GM18870 (cell line): ENCODE measurements at regions not wholly inside any gene's neighbourhood (a gene's known extent, or its start where the extent isn't known, plus 50 kb on each side); places are given as distances from the start of the nearest gene placed in this dataset.
"Not testable (repeated sequence)": the region's sequence is repeated elsewhere in the genome, so short reads cannot be mapped to it uniquely, and the experiment has no call there.

Experiments used
- ATAC-seq: cut with Tn5 transposase; IDR thresholded peaks from one replicate; pipeline ENCODE4 v1.9.1; 2021; ENCODE audit warnings: moderate library complexity; ENCODE audit not compliant: unreplicated experiment

DNA sequence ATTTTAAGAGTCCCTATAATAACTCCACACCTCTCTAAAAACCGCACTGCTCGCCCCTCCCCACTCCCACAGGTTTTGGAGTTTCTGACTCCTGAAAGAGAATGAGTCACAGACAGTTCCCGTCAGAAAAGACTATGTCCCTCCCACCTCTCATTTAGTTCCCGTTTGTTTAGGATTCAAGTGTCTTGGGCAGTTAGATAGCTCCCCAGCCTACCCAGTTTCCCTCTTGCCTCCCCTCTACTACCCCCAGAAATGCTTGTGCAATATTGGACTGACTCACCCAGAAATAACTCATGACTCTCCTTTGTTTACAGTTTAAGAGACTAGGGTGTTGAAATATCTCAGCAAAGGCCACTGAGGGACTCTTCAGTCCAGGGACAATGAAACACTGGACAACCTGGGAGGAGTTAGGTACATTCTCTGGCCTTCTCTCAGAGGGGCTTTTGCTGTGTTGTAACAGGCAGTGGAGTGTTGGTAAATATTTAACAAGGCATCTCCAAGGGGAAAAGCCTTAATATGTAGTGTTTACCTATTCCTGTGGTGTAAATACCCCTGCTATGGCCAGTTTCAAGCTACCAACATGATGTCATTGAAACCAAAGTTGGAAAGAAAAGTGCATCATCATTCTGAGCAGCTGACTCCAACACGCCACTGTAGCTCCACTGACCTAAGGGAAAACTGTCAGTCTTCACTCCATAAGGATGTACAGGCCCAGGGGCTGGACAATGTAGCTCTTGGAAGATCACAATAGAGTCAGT lies 96.1 kb upstream of the CHD2 start:
- ATAC-seq, result peak; percentile 41

DNA sequence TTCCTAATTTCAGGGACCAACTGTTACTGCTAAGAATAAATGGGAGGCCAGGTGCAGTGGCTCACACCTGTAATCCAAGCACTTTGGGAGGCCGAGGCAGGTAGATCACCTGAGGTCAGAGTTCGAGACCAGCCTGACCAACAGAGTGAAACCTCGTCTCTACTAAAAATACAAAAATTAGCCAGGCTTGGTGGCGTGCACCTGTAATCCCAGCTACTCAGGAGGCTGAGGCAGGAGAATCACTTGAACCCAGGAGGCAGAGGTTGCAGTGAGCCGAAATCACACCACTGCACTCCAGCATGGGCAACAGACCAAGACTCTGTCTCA lies 95.6 kb upstream of the CHD2 start:
- ATAC-seq, result not testable (repeated sequence)

DNA sequence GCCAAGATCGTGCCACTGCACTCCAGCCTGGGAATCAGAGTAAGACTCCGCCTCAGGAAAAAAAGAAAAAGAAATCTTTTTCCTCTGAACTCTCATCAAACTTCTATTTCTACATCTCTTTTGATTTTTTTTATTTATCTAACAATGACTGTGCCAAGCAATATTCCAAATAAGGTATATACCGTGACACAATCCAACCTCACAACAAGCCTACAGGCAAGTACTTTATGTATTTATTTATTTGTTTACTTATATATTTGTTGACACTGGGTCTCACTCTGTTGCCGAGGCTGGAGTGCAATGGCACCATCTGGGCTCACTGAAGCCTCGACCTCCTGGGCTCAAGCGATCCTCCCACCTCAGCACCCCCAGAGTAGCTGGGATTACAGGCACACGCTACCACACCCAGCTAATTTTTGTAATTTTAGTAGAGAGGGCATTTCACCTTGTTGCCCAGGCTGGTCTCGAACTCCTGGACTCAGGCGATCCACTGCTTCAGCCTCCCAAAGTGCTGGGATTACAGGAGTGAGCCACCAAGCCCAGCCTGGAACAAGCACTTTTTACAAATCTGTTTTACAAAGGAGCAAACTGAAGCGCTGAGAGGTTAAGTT lies 94.9 kb upstream of the CHD2 start:
- no peak for ATAC-seq

DNA sequence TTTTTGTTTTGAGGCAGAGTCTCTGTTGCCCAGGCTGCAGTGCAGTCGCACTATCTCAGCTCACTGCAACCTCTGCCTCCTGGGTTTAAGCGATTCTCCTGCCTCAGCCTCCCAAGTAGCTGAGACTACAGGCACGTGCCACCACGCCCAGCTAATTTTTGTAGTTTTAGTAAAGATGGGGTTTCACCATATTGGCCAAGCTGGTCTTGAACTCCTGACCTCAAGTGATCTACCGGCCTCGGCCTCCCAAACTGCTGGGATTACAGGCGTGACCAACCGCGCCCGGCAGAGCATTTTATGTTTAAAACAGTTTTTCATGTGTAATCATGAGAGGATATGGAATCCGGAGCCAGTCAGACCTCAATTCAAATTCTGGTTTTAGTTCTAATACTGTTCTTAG lies 94.0 kb upstream of the CHD2 start:
- not testable (repeated sequence) for ATAC-seq

DNA sequence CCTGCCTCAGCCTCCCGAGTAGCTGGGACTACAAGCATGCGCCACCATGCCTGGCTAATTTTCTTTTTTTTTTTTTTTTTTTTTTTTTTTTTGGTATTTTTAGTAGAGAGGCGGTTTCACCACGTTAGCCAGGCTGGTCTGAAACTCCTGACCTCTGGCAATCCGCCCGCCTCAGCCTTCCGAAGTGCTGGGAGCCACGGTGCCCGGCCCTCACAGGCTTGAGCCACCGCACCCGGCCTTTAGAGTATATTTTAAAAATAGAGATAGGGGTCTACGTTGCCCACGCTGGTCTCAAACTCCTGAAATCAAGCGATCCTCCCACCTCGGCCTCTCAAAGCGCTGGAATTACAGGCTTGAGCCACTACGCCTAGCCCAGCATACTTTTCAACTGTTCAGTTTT lies 93.4 kb upstream of the CHD2 start:
- ATAC-seq, result no peak

DNA sequence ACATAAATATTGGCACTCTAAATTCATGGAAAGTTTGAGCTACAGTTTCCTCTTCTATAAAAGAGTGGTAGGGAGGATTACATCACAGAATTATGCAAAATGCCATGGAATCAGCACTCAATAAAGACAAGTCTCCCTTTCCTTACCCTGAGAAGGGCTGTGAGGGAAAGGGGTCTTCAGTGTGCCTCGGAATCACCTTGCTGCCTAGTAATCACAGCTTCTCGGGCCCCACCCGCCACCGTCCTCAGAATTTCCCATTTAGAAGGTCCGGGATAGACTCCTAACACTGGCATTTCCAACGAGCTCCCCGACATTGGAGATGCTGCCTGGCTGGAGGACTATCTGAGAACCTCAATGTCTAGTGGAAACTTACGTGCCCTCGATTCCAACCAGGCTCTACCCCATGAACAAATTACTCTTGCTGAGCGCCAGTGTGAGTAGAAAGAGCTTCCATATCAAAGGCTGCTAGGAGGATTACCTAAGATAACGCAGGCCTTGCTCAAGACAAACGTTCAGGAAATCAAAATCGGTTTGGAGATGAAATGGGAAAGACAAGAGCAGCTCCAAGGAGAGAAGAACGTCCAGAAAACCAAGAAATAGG lies 92.1 kb upstream of the CHD2 start:
- ATAC-seq, result no peak

DNA sequence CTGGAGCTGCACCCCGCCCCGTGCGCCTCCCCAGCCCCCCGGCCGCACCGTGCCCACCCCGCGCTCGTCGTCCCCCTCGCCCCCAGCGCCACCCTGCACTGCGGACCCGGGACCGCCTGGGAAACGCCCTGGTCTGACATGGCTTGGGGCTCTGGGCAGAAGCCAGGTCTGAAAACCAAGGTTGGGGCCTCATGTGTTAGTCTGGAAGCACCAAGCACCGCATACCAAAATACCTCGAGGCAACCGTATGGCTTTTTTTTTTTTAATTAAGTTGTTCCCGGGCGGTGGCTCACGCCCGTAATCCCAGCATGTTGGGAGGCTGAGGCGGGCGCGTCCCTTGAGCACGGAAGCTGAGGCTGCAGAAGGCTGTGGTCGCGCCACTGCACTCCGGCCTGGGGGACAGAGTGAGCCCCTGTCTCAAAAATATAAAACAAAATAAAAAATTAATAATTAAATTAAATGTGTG lies 91.5 kb upstream of the CHD2 start:
- ATAC-seq, result peak; percentile 9

DNA sequence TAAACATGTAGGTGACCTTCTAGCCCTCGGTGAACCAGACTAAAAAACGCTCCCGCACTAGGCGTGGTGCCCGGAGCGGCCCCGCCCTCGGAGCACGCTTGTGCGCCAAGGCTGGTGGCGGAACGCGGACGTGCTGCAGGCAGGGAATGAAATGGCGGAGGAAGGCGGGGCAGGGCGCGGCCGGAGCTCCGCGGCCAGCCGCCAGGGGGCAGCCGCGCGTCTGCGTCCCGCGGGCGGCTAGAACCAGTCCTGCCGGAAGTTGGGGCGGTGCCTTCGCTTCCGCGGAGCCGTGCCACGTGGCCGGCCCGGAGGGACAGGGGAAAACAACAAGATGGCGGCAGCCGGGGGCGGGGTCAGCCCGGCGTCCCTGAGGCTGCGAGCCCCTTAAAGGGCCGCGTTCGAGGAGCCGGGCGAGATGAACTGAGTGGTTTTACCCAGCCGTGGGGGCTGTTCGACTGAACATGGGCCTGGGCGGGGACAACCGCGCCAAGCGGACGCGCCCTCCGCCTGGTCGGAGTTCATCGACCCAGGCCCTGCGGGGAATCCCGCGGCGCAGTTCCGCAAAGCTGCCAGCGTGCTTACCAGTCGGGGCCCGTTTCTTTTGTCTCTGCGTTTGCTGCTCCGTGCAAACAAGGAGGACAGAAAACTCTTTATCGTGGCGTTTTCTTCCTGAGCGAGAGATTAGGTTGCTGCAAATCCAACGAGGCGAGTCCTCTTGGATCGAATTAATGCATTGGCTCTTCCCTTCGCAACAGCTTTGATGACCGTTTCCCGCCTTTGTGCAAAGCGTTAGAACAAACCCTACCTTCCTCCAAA lies 90.9 kb upstream of the CHD2 start:
- ATAC-seq, result peak; percentile 73

DNA sequence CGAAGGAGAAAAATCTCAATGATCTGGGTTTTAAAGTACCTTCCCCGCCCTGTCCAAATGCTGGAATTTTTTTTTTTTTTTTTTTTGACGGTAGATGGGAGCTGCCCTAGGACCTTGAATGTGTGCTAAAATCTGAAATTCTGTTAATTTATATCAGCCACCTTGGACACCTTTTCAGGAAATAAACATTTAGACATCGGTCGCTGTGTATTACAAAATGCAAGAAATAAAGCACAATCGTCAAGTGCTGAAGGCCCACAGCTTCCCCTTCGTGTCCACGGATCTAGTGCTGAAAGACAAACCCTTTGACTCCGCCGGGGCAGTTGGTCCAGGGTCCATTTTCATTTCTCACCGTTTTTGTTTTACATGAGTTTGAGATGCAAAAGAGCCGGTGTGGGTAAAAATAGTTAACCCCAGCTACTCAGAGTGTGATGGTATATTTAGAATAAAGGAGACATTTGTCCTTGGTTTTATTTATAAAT lies 90.2 kb upstream of the CHD2 start:
- no peak for ATAC-seq

DNA sequence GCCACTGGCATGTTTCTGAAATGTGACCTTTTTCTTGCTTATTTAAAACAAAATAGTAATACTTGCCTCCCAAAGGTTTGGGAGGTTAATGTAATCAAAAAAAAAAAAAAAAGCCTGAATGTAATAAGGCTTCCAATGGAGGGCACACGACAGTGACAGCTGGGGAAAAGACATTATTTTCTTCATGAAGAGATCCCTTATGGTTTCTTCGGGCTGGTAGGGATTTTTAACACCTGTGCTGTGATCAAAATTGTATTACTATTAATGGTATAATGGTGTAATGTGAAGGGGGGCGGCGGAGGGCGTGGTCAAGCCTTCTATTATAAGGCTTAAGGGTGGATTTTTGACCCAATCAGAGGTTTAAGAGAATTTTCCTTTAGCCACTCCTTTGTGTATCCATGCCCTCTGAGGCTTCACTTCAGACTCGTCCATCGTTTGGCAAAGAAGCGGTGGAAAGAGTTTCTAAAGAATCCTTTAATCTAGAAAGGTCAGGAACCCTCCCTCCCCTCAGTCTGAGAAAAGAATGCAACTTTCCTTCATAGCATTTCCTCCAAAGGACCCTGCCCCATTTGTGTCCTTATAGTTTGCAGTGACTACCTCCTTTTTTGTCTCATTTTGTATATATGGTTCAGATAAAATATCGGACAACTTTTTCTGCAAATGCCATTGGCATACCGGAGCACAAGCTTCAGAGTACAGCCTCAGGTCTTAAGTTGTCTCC lies 89.5 kb upstream of the CHD2 start:
- ATAC-seq, result no peak

DNA sequence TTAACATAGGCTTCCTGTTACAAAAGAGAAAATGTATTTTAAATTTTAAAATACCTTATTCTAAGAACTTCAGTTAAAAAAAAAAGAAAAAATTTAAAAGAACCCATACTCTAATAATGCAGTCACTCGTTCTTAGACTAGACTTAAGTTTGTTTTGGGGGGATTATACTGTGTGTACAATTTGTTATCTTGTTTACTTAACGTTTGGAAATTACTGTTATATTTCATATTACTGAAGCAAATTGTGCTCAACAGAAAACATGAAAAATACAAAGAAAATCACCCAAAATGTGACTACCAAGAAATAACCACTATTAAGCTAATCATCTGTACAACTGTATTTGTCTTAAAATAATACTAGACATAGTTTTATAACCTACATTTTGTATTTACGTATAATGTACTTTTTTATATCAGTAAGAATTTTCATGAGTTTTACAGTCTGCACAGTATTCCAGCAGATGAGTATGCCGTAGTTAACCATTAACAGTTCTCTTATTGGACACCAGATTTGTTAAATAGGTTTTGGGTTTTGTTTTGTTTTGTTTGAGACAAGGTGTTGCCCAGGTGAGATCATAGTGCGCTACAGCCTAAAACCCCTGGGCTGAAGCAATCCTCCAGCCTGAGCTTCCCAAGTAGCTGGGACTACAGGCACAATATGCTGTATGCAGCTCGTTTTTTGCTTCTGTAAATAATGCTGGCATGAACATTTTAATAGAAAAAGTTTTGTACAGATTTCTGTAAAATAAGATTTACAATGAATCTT lies 88.8 kb upstream of the CHD2 start:
- no peak for ATAC-seq

DNA sequence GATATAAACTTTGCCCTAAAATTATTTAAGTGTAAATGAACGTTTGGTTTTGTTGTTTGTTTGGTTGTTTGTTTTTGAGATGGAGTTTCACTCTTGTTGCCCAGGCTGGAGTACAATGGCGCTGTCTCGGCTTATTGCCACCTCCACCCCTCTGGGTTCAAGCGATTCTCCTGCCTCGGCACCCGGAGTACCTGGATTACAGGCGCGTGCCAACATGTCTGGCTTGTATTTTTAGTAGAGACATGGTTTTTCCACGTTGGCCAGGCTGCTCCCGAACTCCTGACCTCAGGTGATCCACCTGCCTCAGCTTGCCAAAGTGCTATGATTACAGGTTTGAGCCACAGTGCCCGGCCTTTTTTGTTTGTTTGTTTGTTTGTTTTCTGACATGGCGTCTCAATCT lies 87.9 kb upstream of the CHD2 start:
- ATAC-seq, result no peak

DNA sequence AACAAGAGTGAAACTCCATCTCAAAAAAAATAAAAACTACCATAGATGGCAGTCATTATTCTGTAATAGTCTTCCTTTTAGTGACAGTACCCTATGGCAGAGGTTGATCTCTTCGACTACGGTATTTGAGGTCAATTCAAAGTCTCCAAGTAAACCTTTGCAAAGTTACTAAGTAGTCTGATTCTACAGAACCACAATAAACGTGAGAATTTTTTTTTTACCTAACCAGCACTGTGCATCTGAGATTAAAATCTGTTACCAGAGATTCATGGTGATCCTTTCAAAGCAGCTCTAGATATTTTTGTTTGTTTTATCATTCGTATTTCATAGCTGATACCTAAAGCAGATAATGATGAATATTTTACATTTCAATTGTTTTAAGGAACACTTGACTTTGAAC lies 86.6 kb upstream of the CHD2 start:
- ATAC-seq, result no peak

DNA sequence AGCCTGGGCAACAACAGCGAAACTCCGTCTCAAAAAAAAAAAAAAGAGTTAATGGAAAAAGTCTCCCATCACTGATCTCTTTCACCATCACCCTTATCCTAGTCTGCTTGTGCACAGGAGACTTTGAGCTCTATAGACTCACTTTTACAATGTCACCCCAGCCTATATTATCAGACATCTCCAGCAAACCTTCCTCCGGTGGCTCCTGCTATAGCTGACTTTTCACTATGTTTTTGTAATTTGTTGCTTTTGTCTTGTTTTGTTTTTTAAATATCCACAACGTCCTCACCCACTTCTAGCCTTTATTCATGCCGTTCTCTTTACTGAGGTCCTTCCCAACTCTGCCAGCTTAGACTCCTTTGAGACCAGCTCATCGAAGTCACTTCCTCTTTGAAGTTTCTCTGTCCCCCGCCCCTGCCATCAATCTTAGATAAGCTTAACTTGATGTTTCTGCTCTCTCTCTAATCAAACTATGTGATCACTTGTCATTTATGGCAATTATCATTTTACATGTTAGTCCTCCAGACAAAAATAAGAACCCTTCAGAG lies 82.7 kb upstream of the CHD2 start:
- ATAC-seq, result no peak

DNA sequence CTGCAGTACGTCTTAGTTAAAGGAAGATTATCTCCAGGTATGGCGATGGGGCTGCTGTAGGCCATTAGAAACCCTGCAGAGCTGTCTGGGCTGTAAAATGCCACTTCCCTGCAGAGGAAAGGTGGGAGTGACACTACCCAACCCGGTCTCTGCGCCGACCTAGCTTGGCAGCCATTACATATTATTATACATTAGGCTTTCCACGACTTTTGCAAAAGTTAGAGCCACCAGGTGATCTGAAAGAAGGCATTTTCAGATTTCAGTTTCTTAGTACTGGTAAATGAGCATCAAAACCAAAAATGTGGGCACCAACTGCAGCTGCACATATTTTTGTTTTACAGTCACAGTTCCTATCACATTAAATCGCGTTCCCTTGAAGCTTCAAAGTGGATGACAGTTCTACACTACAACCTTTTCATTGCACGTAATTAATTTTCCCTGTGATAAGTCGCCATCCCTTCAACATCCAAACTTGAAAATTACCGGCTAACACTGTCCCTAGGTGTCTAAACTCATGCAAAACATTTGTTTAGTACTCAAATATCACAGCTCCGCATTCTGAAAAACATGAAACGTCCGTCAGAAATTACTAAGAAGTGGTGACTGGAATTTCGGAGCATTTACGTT lies 81.4 kb upstream of the CHD2 start:
- no peak for ATAC-seq

DNA sequence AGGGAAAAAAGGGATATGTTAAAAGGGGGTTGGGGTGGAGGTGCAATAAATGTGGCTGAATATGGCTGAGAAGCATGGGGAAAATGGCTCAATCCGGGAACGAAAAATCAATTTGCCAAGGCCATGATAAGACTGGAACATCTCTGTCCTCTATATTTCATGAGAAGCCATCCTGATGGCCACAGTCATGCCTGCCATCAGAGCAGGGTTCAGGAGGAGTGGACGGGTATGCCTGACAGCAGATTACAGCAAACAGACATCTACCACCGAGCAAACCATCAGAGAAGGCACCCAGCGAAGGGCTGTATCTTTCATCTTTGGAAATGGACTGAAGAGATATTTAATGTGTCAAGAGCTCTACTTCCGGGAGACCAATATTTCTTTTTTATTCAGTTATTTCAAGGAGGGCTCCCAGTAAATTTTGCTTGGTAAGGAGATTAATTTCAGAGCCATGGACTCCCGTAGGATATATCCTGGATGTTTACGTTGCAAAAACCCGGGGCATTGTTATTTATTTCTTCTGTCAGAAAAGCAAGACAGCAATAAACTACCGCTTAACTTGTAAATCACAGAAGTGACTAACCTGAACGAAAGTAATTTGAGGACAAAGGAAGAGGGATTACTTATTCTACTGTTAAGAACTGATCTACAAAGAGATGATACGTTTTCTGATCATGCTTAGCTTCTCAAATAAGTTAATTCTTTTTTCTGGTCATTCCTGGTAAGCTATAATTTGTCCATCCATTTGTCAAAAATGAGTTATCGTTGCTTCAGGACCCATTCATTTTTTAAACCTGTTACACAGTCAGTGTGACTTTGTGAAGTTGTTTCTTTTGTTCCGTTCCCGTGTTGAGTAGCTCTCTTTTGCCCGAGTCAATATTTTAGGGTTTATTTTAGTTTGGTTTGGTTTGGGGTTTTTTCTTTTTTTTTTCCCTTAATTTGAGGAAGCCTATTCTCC lies 80.6 kb upstream of the CHD2 start:
- ATAC-seq, result no peak

DNA sequence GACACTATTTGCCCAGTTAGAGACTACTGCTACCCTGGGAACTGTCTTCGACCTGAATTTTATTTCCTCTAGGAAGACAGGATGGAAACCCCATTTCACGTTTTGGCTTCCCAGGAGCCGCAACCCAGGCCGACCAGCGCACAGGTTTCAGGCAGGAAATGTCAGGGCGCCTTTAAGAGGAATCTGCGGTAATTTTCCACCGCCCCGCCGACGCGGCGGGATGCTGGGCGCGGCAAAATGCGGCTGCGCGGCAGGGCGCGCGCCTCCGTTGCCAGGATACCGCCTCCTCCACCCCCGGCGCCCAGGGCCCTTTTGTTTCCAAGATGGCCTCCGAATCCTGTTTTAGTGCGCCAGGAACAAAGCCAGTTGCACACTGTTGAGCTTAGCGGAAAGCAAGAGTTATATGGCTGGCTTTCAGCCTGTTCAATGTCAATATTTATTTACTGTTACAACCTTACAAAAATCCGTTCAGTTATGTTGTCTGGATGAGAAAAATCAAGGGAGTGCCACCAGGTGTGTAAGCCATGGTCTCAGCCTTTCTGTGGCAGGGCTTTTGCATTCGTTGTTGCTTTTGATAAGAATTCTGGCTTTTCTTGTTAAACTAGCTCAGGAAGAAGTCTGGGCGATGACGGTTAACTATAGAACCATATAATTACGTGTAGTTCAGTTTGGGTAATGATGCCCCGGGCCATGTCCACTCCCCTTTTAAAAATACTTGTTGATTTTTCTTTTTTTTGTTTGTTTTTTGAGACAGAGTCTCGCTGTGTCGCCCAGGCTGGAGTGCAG lies 79.7 kb upstream of the CHD2 start:
- ATAC-seq, result peak; percentile 54
